ENCODE measurements at regions not wholly inside any gene's neighbourhood (a gene's known extent, or its start where the extent isn't known, plus 50 kb on each side); places are given as distances from the start of the nearest gene placed in this dataset.

GRCh38 chr12:104834607-104835006 is 123.5 kb downstream of the SLC41A2 start:
- DNase-seq: no peak
- no peaks in the 10 kb centered on the region for H3K27me3 Mint-ChIP-seq
- H3K27ac Mint-ChIP-seq: no peak overlapping the region
- no peak for ATAC-seq (ENCODE audit: low read depth)
- H3K36me3 Mint-ChIP-seq (ENCODE audit: low read depth): no peaks in the 10 kb centered on the region
- CTCF ChIA-PET: interaction anchor here (1.3 kb wide), 1 partner anchor 453 kb away, joined by 5 read pairs; no protein-coding TSS in a partner anchor
- no peak overlapping the region for H3K4me3 Mint-ChIP-seq
- intact Hi-C loops (cut with micrococcal nuclease): no loop called here
- no peaks in the 10 kb centered on the region for H3K9me3 Mint-ChIP-seq
- POLR2A ChIA-PET: interaction anchor here (0.7 kb wide), 3 partner anchors 25 to 354 kb away, joined by 3 read pairs; no protein-coding TSS in a partner anchor
- H3K4me1 Mint-ChIP-seq: no peaks in the 10 kb centered on the region
- no peak for TF ChIP-seq CTCF (IDR thresholded peaks at IDR 0.05)

GRCh38 chr12:104833756-104834155 is 124.3 kb downstream of the SLC41A2 start:
- Mint-ChIP-seq H3K36me3 (ENCODE audit: low read depth) (no peaks in the 10 kb centered on the region), H3K4me3 (no peak overlapping the region), H3K27me3 (no peaks in the 10 kb centered on the region), H3K27ac (no peak overlapping the region), H3K4me1 (no peaks in the 10 kb centered on the region), H3K9me3 (no peaks in the 10 kb centered on the region)
- POLR2A ChIA-PET: interaction anchor here (0.6 to 0.7 kb wide), 2 partner anchors 24 to 321 kb away, joined by 3 read pairs; no protein-coding TSS in a partner anchor
- ATAC-seq (ENCODE audit: low read depth) (no peak), DNase-seq (no peak)
- no peak for TF ChIP-seq CTCF (IDR thresholded peaks at IDR 0.05)
- CTCF ChIA-PET: interaction anchor here (1.3 kb wide), 1 partner anchor 452 kb away, joined by 5 read pairs; no protein-coding TSS in a partner anchor
- intact Hi-C loops (cut with micrococcal nuclease): no loop called here

GRCh38 chr12:104828015-104828414 is 130.1 kb downstream of the SLC41A2 start:
- H3K4me1 Mint-ChIP-seq: no peaks in the 10 kb centered on the region
- intact Hi-C loops (cut with micrococcal nuclease): no loop called here
- H3K36me3 Mint-ChIP-seq (ENCODE audit: low read depth): no peaks in the 10 kb centered on the region
- H3K27ac Mint-ChIP-seq: no peak overlapping the region
- DNase-seq (no peak), ATAC-seq (ENCODE audit: low read depth) (no peak)
- H3K9me3 Mint-ChIP-seq: peaks cover 11% of the 10 kb centered on the region
- ChIA-PET CTCF (interaction anchor here (1.7 kb wide), 1 partner anchor 446 kb away, joined by 4 read pairs; no protein-coding TSS in a partner anchor), POLR2A (no interaction called here)
- no peaks in the 10 kb centered on the region for H3K27me3 Mint-ChIP-seq
- TF ChIP-seq CTCF (IDR thresholded peaks at IDR 0.05): no peak
- H3K4me3 Mint-ChIP-seq: no peak overlapping the region

- no peaks in the 10 kb centered on the region for H3K36me3 Mint-ChIP-seq (ENCODE audit: low read depth)
- no peaks in the 10 kb centered on the region for H3K27me3 Mint-ChIP-seq
- ATAC-seq (ENCODE audit: low read depth): no peak
- POLR2A ChIA-PET: no interaction called here
- CTCF ChIA-PET: interaction anchor here (1.7 kb wide), 1 partner anchor 446 kb away, joined by 4 read pairs; no protein-coding TSS in a partner anchor
- TF ChIP-seq CTCF (IDR thresholded peaks at IDR 0.05): no peak
- H3K27ac Mint-ChIP-seq: no peak overlapping the region
- DNase-seq: no peak
- peaks cover 11% of the 10 kb centered on the region for H3K9me3 Mint-ChIP-seq
- peaks cover 2% of the 10 kb centered on the region for H3K4me1 Mint-ChIP-seq
- intact Hi-C loops (cut with micrococcal nuclease): no loop called here
- H3K4me3 Mint-ChIP-seq: no peak overlapping the region
Observed at GRCh38 chr12:104827587-104827986, 130.5 kb downstream of the SLC41A2 start.

- peaks cover 11% of the 10 kb centered on the region for H3K9me3 Mint-ChIP-seq
- no peak for DNase-seq
- no peak overlapping the region for H3K27ac Mint-ChIP-seq
- H3K36me3 Mint-ChIP-seq (ENCODE audit: low read depth): no peaks in the 10 kb centered on the region
- no peak for ATAC-seq (ENCODE audit: low read depth)
- TF ChIP-seq CTCF (IDR thresholded peaks at IDR 0.05): no peak
- intact Hi-C loops (cut with micrococcal nuclease): loop anchor here (1.0 kb wide), 1 partner anchor 443 kb away; no protein-coding TSS in a partner anchor
- peaks cover 2% of the 10 kb centered on the region for H3K4me1 Mint-ChIP-seq
- no peak overlapping the region for H3K4me3 Mint-ChIP-seq
- POLR2A ChIA-PET: no interaction called here
- CTCF ChIA-PET: no interaction called here
- H3K27me3 Mint-ChIP-seq: no peaks in the 10 kb centered on the region
Observed at GRCh38 chr12:104825408-104825807, 132.7 kb downstream of the SLC41A2 start.

All from activated B cell treated with CpG ODN at 0.5 μM for 24 hours (primary cell).